Stimulated activated CD4-positive, alpha-beta T cell treated with anti-CD3 and anti-CD28 coated beads, Interleukin-1b, Interleukin-23, amount 100 ng/mL, for 48 hours (primary cell): ENCODE measurements at regions not wholly inside any gene's neighbourhood (a gene's known extent, or its start where the extent isn't known, plus 50 kb on each side); places are given as distances from the start of the nearest gene placed in this dataset.

ENCODE experiments used
- DNase-seq: peaks from one replicate; pipeline ENCODE4 v3.0.0-alpha.2; 2020

DNA sequence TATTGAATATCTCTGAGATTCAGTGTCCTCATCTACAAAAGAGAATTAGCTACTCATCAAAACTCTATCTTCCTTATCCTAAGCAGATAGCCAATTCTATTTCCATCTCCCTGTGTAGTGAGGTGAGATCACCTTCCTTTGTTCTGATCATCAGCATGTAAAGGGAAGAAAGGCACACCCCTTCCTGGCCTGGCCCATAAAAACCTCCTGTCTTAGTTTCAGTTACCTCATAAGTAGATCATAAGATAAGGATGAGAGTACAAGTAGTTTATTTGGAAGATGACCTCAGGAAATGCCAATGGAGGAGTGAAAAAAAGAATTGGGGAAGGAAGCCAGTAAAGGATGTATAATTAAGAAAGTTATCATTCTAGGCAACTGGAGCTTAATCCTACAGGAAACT, 114.5 kb upstream of the GADL1 start:
- DNase-seq: no peak

DNA sequence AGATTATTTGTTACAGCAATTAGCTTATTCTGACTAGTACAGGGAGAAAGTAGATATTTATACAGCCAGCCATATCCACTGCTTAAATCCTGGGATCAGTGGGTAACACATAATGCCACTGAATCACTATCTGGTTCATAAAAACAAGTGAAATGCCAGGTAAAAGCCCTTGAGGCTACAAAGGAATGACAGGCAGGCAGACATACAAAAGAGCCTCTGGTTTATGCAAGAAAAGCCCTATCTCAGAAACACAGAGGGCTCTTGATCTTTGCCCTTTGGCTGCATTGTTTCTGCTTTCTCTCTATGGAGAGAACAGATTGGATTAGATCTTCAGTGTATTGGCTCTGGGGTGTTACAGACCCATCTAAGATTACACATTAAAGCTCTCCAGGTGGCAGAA, 115.4 kb upstream of the GADL1 start:
- DNase-seq: no peak

DNA sequence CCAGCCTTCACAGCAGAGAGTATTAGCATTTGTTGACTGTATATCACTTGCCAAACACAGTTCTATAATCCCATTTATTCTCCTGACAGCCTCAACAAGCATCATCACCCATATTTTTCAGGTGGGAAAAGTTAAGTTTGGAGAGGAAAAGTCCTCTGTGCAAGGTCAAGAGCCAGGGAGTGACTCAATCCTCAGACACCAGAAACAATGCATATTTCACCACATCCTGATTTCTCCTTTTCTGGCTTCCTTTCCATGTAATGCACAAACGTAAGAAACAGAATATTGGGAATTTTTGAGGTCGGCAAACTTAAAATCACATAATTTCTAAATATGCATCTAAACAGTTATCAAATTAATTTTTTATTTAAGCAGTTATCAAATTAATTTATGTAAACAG, 116.0 kb upstream of the GADL1 start:
- DNase-seq: no peak

DNA sequence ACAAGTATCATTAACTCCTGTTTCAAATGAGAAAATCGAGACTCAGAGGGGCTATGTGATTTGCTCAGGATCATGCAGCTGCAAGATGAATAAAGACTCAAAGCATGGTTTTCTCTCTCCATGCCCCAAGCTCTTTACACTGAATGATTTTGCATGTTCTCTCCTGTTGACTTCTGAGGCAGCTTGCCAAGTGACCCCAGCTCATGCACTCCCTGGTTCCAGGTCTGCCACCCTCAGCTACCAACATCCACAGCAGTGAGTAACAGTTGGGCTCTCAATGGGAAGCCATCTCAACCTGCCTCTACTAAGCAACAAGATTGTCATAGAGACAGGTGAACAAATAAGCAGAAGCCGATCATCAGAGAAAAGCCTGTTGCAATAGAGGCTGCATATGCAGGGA, 116.9 kb upstream of the GADL1 start:
- DNase-seq: no peak

DNA sequence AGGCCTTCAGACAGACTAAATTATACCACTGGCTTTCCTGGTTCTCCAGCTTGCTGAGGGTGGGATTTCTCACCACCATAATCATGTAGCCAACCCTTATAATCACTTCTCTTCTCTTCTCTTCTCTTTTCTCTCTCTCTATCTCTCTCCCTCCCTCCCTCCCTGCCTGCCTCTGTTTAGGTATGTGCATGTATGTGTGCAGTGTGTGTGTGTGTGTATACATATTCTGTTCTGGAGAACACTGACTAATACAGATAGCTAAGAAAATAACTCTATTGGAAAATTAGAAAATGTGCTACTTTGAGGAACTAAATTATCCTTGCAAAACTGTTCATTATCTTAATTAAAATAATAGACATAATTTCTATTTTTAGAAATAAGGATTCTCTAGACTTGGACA, 118.6 kb upstream of the GADL1 start:
- DNase-seq: no peak

DNA sequence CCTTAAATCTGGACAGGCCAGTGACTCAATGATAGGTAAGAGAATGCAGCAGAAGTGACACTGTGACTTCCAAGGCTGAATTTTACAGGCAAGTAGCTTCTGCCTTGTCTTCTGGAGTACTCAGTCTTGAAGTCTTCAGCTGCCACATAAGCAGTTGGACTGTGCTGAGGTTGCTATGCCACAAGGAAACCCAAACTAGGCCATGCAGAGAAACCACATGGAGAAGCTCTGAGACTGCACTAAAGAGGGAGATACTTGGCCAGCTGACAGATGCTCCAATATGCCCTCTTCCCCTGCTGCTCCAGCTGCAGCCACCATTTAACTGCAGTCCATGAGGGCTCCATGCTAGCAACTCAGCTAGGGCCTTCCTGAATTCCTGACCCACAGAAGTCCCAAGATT, 119.4 kb upstream of the GADL1 start:
- no peak for DNase-seq

DNA sequence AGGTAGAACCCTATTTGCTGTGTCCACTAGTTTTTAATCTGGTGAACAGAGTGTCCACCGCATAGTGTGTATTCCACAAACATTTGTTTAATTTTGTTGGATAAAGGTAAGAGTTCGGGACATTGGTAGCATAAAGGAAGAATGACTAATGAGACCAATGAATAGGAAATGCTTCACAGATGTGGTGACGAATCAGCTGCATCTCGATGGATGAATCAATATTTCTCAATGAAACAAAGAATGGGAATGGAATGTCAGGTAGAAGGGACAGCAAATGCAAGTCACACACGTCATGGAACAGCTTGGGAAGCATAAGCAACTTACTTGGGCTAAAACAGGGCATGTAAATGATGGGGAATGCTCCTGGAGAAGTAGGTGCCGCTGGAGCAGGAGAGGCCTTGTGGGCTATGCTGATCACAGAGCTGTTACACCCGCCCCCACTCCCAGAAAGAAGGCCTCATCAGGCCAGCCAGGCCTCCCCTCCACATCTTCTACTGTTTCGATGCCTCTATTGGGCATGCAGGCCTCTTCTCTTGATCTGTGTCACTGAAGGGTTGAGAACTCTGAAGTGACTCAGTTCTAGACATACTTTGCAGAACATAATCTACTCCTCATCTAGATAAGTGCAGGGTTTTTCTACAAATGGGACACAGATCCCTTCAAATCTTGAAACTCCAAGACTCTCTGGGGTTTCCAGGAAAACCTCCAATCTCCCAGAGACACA, 120.0 kb upstream of the GADL1 start:
- DNase-seq: peak; percentile 4

DNA sequence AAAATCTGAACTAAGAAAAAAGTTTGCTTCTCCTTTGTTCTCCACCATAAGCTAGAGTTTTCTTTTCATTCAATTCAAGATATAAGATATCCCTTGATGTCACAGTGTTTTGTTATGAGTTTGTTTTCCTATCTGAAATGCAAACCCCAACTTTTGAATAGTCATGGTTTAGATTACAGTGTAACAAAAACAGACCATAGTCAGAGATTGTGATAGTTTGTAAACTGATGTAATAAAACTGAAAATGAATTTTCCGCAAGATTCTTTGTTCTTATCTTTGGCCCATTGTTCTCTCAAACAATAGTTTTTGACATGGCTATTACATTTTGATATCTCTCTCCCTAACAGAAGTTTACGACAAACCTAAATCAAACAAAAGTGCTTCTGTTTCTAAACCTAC, 121.7 kb upstream of the GADL1 start:
- no peak for DNase-seq

DNA sequence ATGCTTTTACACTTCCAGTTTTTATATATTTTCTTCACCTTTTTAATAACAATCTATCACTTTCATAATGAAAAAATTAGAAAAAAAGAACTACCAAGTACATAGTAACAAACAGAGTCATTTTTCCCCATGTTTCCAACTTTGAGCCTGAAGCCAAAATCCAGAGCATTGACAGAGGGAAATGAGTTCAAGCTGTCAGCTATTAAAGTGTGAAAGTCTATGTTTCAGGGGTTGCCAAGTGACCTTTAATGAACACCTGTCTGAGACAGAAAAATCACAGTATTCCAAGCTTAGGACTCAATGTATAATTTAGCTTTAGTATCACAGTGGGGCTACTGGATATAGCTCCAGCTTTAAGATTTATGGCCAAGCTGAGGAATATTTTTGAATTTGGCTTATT, 128.3 kb upstream of the GADL1 start:
- no peak for DNase-seq

DNA sequence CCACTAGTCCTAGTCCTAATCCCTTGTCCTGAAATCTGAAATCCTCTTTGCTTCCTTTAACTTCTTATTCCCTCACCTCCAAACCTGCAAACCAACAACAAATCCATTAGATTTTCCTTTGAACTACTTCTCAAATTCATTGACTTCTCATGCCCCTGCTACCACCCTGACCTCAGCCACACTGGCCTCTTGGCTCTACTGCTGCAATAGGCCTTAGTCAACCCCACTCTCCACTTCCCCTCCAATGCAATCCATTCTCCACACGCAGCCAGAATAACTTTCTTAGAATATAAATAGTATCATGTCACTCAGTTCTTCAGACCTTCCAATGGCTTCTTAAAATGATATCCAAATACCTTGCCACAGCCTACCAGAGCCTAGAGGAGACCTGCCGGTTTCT, 131.1 kb upstream of the GADL1 start:
- no peak for DNase-seq

DNA sequence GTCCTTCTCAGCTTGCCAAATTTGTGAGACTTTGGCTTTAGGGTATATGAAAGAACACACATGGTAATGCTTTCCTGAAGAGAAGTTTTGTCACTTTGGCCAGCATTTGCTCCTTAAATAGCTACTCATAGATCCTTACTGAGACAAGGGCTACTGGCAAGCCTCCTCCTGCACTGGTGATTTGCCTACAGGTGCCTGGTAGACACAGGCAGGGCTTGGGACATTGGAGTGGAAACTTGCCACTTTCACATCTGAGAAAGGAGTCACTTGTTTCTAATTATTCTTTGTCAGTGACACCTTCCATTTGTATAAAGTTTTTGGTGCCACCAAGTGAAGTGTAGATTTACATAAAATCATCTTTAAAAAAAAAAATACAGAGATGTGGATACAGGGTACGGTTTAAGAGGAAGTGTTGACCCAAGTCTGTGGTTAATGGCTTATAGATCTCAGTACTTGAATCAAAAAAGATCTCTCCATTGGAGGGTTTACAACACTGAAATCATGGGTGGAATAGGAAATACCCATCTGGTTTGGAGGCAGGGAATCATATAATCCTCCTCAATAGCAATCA, 132.8 kb upstream of the GADL1 start:
- no peak for DNase-seq

DNA sequence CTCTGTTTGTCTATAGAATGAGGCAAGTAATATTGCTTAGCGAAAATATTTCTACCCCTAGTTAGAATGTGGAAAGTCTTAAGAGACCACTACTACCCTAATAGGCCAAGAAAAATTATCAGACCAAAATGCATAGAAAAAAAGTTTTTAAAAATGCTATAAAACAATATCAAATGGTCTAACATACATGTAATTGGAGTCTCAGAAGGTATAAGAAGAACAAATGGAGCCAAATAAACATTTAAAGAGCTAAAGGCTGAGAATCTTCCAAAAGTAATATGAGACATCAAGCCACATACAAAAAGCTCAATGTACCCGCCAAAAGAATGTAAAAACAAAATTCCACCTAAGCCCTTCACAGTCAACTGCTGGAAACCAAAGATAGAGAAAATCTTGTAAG, 133.5 kb upstream of the GADL1 start:
- DNase-seq: no peak

DNA sequence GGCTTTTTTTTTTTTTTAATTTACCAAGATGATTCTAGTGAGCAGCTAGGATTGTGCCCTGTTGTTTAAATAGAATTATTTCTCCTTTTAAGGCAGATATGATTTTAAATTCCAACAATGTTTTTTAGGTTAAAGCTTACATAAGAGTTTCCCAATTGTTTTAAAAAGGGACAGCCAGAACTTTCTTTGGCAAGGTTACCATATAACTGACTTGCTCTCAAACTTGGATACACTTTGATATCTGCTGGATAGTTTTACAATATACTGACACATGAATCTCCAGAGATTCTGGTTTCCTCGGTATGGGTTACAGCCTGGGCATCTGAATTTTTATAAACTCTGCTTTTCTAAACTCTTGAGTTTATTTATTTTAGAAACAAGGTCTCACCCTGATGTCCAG, 134.3 kb upstream of the GADL1 start:
- no peak for DNase-seq

DNA sequence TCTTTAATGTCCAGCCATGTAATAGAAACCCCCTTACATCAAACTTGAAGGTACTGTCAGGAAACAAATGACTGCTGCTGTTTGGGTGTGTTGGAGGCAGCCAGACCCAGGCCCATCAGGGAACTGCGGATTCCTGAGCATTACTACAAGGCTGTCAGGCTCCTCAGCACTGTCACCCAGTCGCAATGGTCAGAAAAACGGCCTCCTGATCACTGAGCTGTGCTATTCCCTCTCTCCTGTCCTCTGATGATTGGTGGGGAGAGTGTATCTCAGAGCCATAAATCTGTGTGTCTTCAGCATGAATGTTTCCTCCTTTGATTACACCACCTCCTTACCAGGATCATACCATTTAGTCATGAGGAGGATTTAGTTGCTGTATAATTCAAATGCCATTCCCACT, 135.2 kb upstream of the GADL1 start:
- DNase-seq: no peak

DNA sequence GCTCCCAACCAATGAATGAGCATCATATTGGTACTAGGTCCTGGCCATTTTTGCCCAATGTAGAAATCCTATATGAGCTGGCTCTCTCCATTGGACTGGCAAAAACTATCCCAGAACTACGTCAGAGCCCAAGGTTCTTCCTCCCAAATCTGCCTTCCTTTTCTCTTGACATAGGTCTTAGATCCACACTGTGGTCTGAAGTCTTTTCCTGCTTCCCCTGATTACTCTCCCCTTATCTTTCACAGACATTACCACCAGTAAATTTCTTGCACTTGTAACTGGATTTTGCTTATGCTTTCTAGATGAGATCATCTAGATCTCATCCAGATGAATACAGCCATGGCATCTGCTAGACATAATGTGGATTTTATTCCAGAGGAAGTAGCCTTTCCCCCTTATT, 141.2 kb upstream of the GADL1 start:
- DNase-seq: no peak

DNA sequence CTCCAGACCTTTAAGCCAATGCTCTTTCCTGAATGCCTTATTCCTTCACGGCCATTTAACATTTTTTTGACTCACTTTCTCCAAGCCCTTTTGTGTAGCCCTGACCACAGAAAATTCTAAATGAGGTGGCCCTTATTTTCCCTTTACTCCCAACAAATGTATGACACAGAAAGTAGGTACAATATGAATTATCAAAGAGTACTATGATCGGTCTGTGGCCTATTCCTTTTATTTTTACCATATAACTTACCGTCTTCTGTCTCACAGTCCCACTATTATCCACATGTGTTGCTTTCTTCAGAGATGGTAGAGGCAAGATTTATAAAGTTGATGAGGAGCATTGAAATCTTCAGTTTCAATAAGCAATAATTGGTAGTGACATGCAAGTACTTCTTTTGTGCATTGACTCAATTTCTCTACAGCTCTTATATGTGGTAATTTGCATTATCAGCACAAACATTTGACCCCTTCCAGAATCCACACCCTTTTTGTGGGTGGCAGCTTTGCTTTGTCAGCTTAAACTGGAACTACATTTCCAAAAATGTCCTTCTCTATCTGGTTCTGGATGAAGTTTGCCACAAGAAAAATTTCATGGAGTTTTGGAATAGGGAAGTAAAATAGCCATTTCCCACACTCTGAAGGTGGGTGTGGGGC, 143.8 kb upstream of the GADL1 start:
- no peak for DNase-seq

DNA sequence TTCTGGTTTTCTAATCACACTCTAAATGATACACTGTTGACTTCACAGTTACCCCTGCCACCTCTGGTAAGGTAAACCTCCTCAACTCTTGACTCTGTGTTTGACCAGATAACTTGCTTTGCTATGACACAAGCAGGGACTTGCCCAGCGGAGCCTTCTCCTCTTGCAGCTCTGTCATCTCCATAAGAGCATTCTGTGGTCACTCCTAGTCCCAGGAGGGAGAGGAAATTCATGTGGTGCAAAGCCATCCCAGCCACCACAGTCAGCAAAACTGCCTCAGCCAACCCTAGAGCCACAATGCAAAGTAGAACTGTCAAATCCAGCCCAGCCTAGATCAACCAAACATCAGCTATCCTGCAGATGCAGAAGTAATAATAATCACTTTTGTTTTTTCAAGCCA, 144.7 kb upstream of the GADL1 start:
- DNase-seq: no peak

DNA sequence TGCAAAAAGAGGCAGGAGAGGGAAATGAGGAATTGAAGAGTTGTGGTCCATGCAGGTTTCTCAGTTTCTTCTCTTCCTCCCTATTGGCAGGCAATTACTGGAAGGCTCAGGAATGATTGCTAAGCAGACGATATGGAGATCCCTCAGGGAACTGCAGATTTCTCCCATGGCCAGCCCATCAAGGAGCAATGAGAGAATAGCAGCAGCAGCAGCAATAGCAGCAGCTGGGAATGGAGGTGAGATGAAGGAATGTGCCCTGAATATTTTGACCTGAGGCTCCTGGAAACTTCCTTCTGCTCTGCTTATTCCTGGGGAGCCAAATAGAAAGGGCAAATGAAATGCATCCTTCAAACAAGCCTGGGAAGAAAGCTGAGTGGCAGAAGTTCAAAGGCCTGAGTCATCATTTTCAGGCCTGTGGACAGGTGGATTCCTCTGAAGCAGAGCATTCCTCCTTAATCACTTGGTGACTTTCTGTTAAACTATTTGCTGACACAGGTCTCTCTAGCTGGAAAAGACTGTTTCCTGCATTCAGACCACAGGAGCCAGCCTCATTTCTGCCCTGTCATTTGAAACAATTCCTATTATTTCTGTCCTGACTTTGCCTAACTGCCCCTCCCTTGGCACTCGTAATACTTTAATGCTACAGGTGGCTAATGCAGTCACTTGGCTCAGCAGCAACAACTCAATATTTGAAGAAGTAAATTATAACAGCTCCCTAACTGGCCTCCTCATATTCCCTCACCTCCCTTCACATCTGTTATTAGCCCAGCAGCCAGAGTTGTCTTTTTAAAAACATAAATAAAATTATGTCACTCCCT, 146.9 kb upstream of the GADL1 start:
- DNase-seq: no peak

DNA sequence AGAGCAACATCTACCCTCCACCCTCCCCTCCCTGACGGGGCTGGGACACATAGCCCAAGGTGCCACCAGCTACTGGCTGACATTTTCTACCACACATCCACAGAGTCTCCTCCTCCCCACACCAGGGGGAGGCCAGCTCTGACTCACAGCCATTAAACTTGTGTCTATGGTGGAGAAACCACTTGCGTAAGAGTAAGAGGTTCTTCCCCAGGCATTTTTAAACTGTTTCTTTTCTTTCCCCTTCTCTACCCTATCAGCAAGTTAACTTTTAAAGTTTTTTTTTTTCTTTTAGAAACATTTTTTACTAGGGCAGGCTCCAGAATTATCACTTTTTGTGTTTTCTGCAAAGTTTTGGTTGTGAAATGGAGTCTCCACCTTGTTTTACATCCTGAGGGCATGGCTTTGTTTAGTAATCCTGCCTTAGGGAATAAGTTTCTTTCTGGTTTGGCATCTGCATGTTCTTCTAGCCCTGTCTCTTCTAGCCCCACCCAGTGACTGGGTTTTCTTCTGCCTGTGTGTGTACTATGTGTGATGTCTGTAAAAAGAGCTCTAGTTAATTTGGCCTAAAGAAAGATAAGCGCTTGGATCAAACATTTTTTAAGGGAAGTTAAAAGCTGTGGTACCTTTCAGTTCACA, 148.8 kb upstream of the GADL1 start:
- DNase-seq: peak; percentile 3

DNA sequence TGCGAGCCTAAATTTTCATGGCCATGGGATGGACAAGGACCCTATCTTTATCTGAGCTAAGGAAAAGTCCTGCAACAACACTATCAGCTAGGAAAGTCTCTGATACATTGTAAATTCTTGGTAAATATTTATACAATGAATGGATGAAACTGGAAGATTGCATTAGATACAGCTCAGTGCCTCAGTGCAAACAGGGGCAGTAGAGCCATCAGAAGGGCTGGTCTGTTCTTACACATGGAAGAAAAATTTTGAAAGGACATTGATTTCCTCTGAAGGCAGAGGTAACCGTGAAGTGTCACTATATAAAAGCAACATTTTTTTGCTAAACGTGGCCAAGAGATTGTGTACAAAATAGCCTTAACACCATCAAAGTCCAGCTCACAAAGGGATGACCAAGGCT, 153.2 kb upstream of the GADL1 start:
- DNase-seq: no peak

DNA sequence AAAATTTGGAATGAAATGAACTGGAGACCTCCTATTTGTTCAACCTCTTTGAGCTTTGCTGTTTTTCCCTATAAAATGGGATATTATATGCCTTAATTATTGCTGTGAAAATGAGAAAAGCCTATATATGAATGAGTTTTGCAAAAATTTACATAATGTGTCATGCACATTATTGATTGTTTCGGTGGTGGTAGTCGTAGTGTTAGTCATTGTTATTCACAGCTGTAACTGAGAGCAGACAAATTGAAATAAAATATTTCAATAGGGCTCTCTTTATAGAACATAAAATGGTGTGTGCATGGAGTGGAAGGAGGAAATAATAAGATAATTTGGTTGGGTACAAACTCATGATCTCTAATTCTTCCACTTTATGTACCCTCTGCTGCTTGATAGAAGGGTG, 153.7 kb upstream of the GADL1 start:
- DNase-seq: no peak

DNA sequence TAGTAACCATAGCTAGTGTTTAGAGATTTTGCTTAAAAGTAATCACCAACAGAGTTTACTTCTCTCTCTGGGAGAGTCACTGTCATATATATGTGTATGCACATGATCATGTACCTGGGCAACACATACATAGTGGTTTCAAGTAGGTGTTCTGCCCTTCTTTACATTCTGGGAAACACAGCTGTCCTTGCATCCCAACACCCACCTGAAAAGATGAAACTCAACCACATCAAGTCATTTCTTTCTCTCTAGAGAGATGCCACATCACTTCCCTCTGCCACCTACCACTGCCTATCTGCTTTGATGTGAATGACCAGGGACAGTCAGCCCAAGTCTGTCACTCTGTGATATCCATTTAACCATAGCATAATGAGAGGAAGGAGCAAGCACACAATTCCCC, 155.8 kb upstream of the GADL1 start:
- DNase-seq: no peak

DNA sequence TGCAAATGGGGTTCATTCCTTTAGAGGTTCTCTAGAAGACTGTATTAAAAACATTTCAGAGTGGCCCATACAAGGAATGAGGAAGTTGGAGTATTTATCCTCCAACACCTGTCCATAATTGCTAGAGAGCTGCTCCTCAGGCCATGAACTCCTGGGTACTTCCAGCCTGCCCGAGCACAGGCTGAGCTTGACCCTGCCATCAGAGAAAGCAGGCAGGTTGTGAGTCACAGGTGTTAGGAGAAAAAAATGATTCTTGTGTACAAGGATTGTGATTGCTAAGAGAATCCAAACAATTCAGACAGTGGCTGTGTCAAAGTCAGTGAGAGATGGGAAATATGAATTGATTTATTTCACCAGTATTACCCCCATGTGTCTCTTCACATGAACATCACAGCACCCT, 156.8 kb upstream of the GADL1 start:
- DNase-seq: no peak
